Osteocyte (in vitro differentiated cells): ENCODE measurements at regions not wholly inside any gene's neighbourhood (a gene's known extent, or its start where the extent isn't known, plus 50 kb on each side); places are given as distances from the start of the nearest gene placed in this dataset.

Experiments
- DNase-seq: peaks from one replicate; pipeline ENCODE4 v3.0.0; 2021; ENCODE audit warnings: mixed read lengths; ENCODE audit not compliant: unreplicated experiment; ENCODE audit errors: extremely low spot score
- H3K27ac Mint-ChIP-seq: one replicate; pipeline ENCODE4 v1.8.0; 2021; ENCODE audit warnings: mild to moderate bottlenecking, mixed read lengths; ENCODE audit not compliant: unreplicated experiment
- H3K27me3 Mint-ChIP-seq: one replicate; pipeline ENCODE4 v1.8.0; 2021; ENCODE audit warnings: mixed read lengths; ENCODE audit not compliant: unreplicated experiment
- H3K36me3 Mint-ChIP-seq: one replicate; pipeline ENCODE4 v1.8.0; 2021; ENCODE audit warnings: mixed read lengths; ENCODE audit not compliant: unreplicated experiment
- H3K4me1 Mint-ChIP-seq: one replicate; pipeline ENCODE4 v1.8.0; 2021; ENCODE audit warnings: mixed read lengths; ENCODE audit not compliant: unreplicated experiment
- H3K4me3 Mint-ChIP-seq: one replicate; pipeline ENCODE4 v1.8.0; 2021; ENCODE audit warnings: mild to moderate bottlenecking, moderate library complexity, mixed read lengths; ENCODE audit not compliant: unreplicated experiment
- H3K9me3 Mint-ChIP-seq: one replicate; pipeline ENCODE4 v1.8.0; 2021; ENCODE audit warnings: mixed read lengths; ENCODE audit not compliant: unreplicated experiment
- TF ChIP-seq, protein P1 (sequence below): fragments of 200-600 bp; sonication (generic); IDR thresholded peaks from 2 replicates; pipeline ENCODE4 v1.5.0; 2021; ENCODE audit warnings: antibody characterized with exemption, mild to moderate bottlenecking, moderate library complexity

DNA sequence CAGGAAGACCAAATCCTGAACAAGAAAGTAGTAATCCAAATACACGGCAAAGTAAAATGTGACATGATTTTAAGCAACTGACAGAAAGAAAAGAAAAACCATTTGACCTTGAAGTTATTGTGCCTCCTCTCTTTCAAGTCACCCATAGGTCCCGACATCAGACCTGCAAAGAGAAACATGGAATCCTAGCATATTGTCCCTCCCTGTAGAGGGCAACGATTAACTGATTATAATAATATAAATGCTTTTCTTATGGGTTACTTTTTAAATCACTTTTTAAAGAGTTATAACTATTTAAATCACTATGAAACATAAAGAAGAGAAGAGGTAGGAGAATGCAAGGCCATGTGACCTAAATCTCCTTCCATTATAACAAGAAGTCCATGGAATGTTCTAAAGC, 143.2 kb upstream of the LIPC start:
- DNase-seq: no peak
- H3K27ac Mint-ChIP-seq: no peak overlapping the region
- peaks cover 5% of the 10 kb centered on the region for H3K4me1 Mint-ChIP-seq
- no peaks in the 10 kb centered on the region for H3K36me3 Mint-ChIP-seq
- TF ChIP-seq, protein P1, sequence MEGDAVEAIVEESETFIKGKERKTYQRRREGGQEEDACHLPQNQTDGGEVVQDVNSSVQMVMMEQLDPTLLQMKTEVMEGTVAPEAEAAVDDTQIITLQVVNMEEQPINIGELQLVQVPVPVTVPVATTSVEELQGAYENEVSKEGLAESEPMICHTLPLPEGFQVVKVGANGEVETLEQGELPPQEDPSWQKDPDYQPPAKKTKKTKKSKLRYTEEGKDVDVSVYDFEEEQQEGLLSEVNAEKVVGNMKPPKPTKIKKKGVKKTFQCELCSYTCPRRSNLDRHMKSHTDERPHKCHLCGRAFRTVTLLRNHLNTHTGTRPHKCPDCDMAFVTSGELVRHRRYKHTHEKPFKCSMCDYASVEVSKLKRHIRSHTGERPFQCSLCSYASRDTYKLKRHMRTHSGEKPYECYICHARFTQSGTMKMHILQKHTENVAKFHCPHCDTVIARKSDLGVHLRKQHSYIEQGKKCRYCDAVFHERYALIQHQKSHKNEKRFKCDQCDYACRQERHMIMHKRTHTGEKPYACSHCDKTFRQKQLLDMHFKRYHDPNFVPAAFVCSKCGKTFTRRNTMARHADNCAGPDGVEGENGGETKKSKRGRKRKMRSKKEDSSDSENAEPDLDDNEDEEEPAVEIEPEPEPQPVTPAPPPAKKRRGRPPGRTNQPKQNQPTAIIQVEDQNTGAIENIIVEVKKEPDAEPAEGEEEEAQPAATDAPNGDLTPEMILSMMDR: no peak
- H3K27me3 Mint-ChIP-seq: no peaks in the 10 kb centered on the region
- no peak overlapping the region for H3K4me3 Mint-ChIP-seq
- H3K9me3 Mint-ChIP-seq: peaks cover 4% of the 10 kb centered on the region

DNA sequence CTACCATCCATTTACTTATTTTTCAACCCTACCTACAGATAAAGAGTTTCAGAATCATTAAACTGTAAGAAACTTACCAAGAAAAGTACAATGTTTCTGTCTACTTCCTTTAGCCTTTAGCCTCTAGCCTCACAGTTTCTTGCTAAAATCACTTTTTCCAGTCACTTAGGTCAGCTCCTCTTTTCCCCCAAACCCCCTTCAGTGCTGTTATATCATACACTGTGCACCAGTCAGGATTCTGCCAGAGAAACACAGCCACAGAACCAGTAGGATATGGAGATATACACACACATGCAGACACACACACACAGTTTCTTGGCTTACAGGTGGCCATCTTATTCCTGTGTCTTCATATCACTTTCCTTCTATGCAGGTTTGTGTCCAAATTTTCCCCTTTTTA, 139.9 kb upstream of the LIPC start:
- peaks cover 10% of the 10 kb centered on the region for H3K9me3 Mint-ChIP-seq
- no peaks in the 10 kb centered on the region for H3K36me3 Mint-ChIP-seq
- TF ChIP-seq, protein P1: no peak
- no peak overlapping the region for H3K4me3 Mint-ChIP-seq
- no peak overlapping the region for H3K27ac Mint-ChIP-seq
- H3K4me1 Mint-ChIP-seq: peaks cover 6% of the 10 kb centered on the region
- H3K27me3 Mint-ChIP-seq: peaks cover 5% of the 10 kb centered on the region
- no peak for DNase-seq

DNA sequence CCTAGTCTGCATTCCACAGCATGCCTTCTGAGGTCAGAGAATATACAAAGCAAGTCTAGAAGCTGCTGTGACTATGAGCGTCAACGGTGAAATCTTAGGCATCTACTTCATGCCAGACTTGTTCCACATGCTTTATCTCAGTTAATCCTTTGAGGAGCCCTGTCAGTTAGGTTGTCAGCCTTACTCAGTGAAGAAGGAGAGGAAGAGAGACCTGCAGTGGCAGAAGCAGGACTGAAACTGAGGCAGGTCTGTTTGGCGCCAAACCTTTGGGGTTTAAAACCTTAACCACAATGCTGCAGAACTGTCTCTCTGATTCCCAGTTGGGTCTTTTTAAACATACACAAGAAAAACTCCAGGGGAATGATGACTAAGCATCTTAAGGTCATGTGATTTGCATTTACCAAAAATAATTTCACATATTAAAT, 139.0 kb upstream of the LIPC start:
- no peak for DNase-seq
- Mint-ChIP-seq H3K27me3 (peaks cover 5% of the 10 kb centered on the region), H3K4me1 (peaks cover 6% of the 10 kb centered on the region), H3K27ac (no peak overlapping the region), H3K9me3 (peaks cover 14% of the 10 kb centered on the region), H3K4me3 (no peak overlapping the region), H3K36me3 (no peaks in the 10 kb centered on the region)
- TF ChIP-seq, protein P1: no peak

DNA sequence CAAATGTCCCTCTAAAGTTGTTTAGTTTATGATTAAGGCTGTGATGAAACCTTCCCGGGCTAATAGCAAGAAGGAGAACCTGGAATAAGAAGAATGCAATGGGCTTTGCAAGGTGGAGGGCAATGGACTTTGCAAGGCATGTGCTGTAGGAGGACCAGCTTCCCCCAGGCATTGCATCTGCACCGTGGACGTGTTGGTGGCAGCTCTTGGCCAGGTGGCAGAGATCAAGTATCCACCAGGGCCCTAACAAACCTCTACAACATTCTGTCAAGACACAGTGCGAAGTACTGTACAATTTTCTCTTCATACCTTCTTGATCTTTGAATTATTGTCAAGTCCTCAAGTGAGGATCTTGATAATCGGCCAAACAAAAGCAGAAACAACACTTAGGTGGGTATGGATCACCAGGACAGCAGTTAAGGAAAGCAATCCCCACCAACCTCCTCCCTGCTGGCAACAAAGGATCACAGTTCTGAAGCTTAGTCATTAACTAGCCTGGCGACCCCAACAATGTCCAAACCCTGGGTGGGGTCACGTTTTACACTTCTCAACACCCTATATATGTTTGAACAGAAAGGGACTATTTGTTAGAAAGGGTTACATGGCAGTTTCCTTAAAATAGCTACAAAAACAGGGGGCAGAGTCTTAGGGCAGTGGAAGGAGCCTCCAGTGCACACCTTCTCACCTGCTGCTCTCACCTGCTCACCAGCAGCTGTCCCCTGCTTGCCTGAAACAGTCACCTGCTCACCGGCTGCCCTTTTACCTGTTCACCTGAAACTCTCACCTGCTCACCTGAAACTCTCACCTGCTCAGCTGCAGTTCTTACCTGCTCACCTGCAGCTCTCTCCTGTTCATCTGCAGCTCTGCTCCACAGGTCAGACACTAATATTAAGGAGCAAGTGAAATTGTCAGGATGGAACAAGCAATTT, 137.9 kb upstream of the LIPC start:
- TF ChIP-seq, protein P1: no peak
- Mint-ChIP-seq H3K9me3 (peaks cover 14% of the 10 kb centered on the region), H3K4me1 (peaks cover 6% of the 10 kb centered on the region), H3K27me3 (peaks cover 10% of the 10 kb centered on the region), H3K27ac (no peak overlapping the region), H3K4me3 (no peak overlapping the region), H3K36me3 (peaks cover 4% of the 10 kb centered on the region)
- DNase-seq: no peak

DNA sequence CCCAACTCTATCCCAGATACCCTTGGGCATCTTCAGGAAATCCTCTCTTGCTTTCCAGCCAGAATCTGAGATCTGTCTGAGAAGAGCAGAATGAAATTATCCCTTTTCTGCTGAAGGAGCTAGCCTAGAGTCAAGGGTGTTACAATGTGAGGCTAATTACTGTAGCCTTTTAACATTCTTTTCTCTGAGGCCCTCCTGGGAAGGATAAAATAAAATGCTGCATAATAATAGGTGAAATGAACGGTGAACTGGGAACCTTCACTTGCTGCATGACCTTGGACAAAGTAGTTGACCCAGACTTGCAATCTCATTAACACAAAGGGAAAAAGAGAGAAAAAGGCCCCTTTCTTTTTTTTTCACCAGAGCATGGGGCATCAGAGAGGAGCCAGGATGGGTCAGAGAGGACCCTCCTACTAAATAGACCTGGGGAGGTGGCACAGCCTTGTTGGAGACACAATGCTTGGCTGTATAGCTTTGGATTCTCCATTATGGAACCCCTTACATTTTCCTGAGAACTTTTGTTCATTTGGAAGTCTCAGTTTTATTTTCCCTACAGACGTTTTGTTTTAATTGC, 137.0 kb upstream of the LIPC start:
- TF ChIP-seq, protein P1: no peak
- peaks cover 6% of the 10 kb centered on the region for H3K4me1 Mint-ChIP-seq
- peaks cover 14% of the 10 kb centered on the region for H3K9me3 Mint-ChIP-seq
- H3K27me3 Mint-ChIP-seq: peaks cover 10% of the 10 kb centered on the region
- DNase-seq: no peak
- H3K36me3 Mint-ChIP-seq: peaks cover 4% of the 10 kb centered on the region
- no peak overlapping the region for H3K27ac Mint-ChIP-seq
- H3K4me3 Mint-ChIP-seq: no peak overlapping the region
